ENCODE measurements at regions not wholly inside any gene's neighbourhood (a gene's known extent, or its start where the extent isn't known, plus 50 kb on each side); places are given as distances from the start of the nearest gene placed in this dataset.
"Not testable (repeated sequence)": the region's sequence is repeated elsewhere in the genome, so short reads cannot be mapped to it uniquely, and the experiment has no call there.

- TF ChIP-seq CHD2 (IDR thresholded peaks at IDR 0.05; ENCODE audit: borderline replicate concordance, low read depth, low read length); ZNF207 (IDR thresholded peaks at IDR 0.05; ENCODE audit: borderline replicate concordance); HSF1 (IDR thresholded peaks at IDR 0.05; ENCODE audit: low read depth, low read length): not testable (repeated sequence)
- 0 out of 2 replicates have a peak, but pooled peaks have one; percentile 19 for TF ChIP-seq CREB1 (IDR thresholded peaks at IDR 0.05; ENCODE audit: low read depth)
Observed at GRCh38 chr1:148371551-148371994, 111.5 kb downstream of the PPIAL4G start.
